DND-41 (cell line): ENCODE measurements at regions not wholly inside any gene's neighbourhood (a gene's known extent, or its start where the extent isn't known, plus 50 kb on each side); places are given as distances from the start of the nearest gene placed in this dataset.

Source experiments
- EZH2 ChIP-seq: IDR thresholded peaks from 3 replicates; pipeline ENCODE4 v1.6.1; 2012; ENCODE audit warnings: borderline replicate concordance, low read depth, mild to moderate bottlenecking, moderate library complexity, low read length, inconsistent platforms; ENCODE audit not compliant: severe bottlenecking
- TF ChIP-seq, protein P1 (sequence below): IDR thresholded peaks from 2 replicates; pipeline ENCODE4 v1.5.1; 2012; ENCODE audit warnings: borderline replicate concordance, low read length, moderate library complexity, mild to moderate bottlenecking; ENCODE audit not compliant: poor library complexity, severe bottlenecking; ENCODE audit errors: extremely low read depth

DNA sequence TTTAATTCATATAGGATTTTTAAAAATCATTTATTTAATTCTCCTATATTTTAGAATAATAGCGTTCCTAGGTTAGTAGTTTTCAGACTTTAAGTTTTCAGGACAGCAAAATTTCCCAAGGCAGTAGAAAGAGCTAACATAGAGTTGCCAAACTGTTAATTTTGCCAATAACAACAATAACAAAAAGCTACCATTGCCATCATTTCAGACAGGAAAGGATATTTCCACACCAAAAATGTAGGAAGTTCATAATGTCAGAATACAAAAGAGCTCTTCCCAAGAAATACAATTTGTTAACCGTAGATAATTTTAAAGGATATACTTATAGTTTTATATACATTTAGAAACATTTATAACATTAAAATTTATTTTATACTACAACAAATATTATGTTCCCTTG lies 81.4 kb upstream of the EEA1 start:
- TF ChIP-seq EZH2 = no peak
- TF ChIP-seq, protein P1, sequence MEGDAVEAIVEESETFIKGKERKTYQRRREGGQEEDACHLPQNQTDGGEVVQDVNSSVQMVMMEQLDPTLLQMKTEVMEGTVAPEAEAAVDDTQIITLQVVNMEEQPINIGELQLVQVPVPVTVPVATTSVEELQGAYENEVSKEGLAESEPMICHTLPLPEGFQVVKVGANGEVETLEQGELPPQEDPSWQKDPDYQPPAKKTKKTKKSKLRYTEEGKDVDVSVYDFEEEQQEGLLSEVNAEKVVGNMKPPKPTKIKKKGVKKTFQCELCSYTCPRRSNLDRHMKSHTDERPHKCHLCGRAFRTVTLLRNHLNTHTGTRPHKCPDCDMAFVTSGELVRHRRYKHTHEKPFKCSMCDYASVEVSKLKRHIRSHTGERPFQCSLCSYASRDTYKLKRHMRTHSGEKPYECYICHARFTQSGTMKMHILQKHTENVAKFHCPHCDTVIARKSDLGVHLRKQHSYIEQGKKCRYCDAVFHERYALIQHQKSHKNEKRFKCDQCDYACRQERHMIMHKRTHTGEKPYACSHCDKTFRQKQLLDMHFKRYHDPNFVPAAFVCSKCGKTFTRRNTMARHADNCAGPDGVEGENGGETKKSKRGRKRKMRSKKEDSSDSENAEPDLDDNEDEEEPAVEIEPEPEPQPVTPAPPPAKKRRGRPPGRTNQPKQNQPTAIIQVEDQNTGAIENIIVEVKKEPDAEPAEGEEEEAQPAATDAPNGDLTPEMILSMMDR = no peak
